SH-SY5Y (cell line): ENCODE measurements at regions not wholly inside any gene's neighbourhood (a gene's known extent, or its start where the extent isn't known, plus 50 kb on each side); places are given as distances from the start of the nearest gene placed in this dataset.

Experiments
- GATA2 ChIP-seq: IDR thresholded peaks from 2 replicates; pipeline ENCODE4 v1.6.1; 2011; ENCODE audit warnings: mild to moderate bottlenecking, low read depth, low read length
- GATA3 ChIP-seq: IDR thresholded peaks from 2 replicates; pipeline ENCODE4 v1.6.1; 2011; ENCODE audit warnings: low read depth, mild to moderate bottlenecking, low read length, moderate library complexity

DNA sequence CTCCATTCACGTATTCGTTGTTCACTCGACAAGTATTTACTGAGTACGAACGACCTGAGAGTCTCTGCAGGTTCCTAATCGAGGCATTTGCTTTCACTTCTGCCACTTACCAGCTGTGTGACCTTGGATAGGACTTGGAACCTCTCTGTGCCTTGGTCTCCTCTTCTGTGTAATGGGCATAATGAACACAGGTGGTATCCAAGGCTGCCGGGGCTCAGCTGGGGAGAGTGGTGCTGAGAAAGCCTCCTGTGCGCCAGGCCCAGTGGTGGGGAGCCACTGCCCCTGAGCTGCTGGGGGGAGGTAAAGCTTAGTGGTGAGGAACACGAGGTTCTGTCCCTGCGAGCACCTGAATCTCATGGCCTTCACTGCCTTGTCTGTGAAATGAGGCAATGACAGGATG lies 150.7 kb downstream of the IRF8 start:
- no peak for TF ChIP-seq GATA3
- TF ChIP-seq GATA2: no peak
